PFSK-1 (cell line): ENCODE measurements at regions not wholly inside any gene's neighbourhood (a gene's known extent, or its start where the extent isn't known, plus 50 kb on each side); places are given as distances from the start of the nearest gene placed in this dataset.

Experiments
- FOXP2 ChIP-seq: optimal IDR thresholded peaks from 2 replicates; pipeline ENCODE3; 2011; ENCODE audit warnings: borderline replicate concordance, control low read depth, inconsistent platforms; ENCODE audit not compliant: insufficient read depth; ENCODE audit errors: extremely low read length, extremely low read depth
- POLR2AphosphoS5 ChIP-seq: IDR thresholded peaks from 2 replicates; pipeline ENCODE4 v1.6.1; 2012; ENCODE audit warnings: low read depth, mild to moderate bottlenecking, control low read depth, low read length, moderate library complexity
- REST ChIP-seq, 2 experiments: IDR thresholded peaks; 2 replicates each; pipeline versions ENCODE4 v1.6.1 to v1.8.0; 2011 to 2012; ENCODE audit warnings: low read depth in 2 of 2, low read length in 2 of 2, control low read depth in 1 of 2, inconsistent platforms in 1 of 2, mild to moderate bottlenecking in 1 of 2, moderate library complexity in 1 of 2; ENCODE audit not compliant: insufficient read depth in 1 of 2
- SIN3A ChIP-seq: IDR thresholded peaks from 2 replicates; pipeline ENCODE4 v1.6.1; 2012; ENCODE audit warnings: mild to moderate bottlenecking, low read length, moderate library complexity, borderline replicate concordance; ENCODE audit not compliant: insufficient read depth
- TAF1 ChIP-seq: IDR thresholded peaks from 2 replicates; pipeline ENCODE4 v1.6.1; 2012; ENCODE audit warnings: low read length, control low read depth, borderline replicate concordance; ENCODE audit not compliant: insufficient read depth

GRCh38 chr12:60269611-60270269 lies 673.9 kb downstream of the SLC16A7 start:
- no peak for TF ChIP-seq FOXP2
- TF ChIP-seq REST (IDR thresholded peaks at IDR 0.05; ENCODE audit: insufficient read depth in 1 of 2, low read depth in 2 of 2, low read length in 2 of 2), result no peak
- TF ChIP-seq TAF1, result no peak
- no peak for TF ChIP-seq POLR2AphosphoS5
- no peak for TF ChIP-seq SIN3A

- no peak for TF ChIP-seq FOXP2
- no peak for TF ChIP-seq SIN3A
- no peak for TF ChIP-seq TAF1
- TF ChIP-seq REST (IDR thresholded peaks at IDR 0.05; ENCODE audit: insufficient read depth in 1 of 2, low read depth in 2 of 2, low read length in 2 of 2), result no peak
- no peak for TF ChIP-seq POLR2AphosphoS5
Measured at GRCh38 chr12:60271816-60272215, 676.0 kb downstream of the SLC16A7 start.

- no peak for TF ChIP-seq POLR2AphosphoS5
- no peak for TF ChIP-seq SIN3A
- no peak for TF ChIP-seq TAF1
- no peak for TF ChIP-seq FOXP2
Measured at GRCh38 chr12:60278209-60278608, 682.4 kb downstream of the SLC16A7 start.

- TF ChIP-seq FOXP2, result no peak
- TF ChIP-seq TAF1, result no peak
- TF ChIP-seq REST (IDR thresholded peaks at IDR 0.05; ENCODE audit: insufficient read depth in 1 of 2, low read depth in 2 of 2, low read length in 2 of 2), result no peak
Measured at GRCh38 chr12:60279221-60279620, 683.4 kb downstream of the SLC16A7 start.

GRCh38 chr12:60281522-60281921 lies 685.7 kb downstream of the SLC16A7 start:
- no peak for TF ChIP-seq TAF1
- TF ChIP-seq REST (IDR thresholded peaks at IDR 0.05; ENCODE audit: insufficient read depth in 1 of 2, low read depth in 2 of 2, low read length in 2 of 2), result no peak
- no peak for TF ChIP-seq FOXP2
- TF ChIP-seq POLR2AphosphoS5, result no peak

- TF ChIP-seq FOXP2 (no peak), REST (IDR thresholded peaks at IDR 0.05; ENCODE audit: insufficient read depth in 1 of 2, low read depth in 2 of 2, low read length in 2 of 2) (no peak), POLR2AphosphoS5 (no peak), SIN3A (no peak), TAF1 (no peak)
Measured at GRCh38 chr12:60290532-60290931, 694.7 kb downstream of the SLC16A7 start.
